H1 (cell line): ENCODE measurements at regions not wholly inside any gene's neighbourhood (a gene's known extent, or its start where the extent isn't known, plus 50 kb on each side); places are given as distances from the start of the nearest gene placed in this dataset.

Experiments
- CREB1 ChIP-seq: IDR thresholded peaks from 2 replicates; pipeline ENCODE4 v1.6.1; 2012; ENCODE audit warnings: inconsistent platforms
- E2F6 ChIP-seq: IDR thresholded peaks from 2 replicates; pipeline ENCODE4 v1.6.1; 2012; ENCODE audit warnings: inconsistent platforms
- KDM1A ChIP-seq: fragments of 200-600, 300-600 bp; sonication (generic); IDR thresholded peaks from 2 replicates; pipeline ENCODE4 v1.7.1; 2016; ENCODE audit warnings: mild to moderate bottlenecking, low read length, borderline replicate concordance
- SAP30 ChIP-seq: fragments of 300-600 bp; sonication (generic); IDR thresholded peaks from 2 replicates; pipeline ENCODE4 v1.7.1; 2012; ENCODE audit warnings: low read length, moderate library complexity, mild to moderate bottlenecking, inconsistent platforms; ENCODE audit not compliant: insufficient read depth, insufficient replicate concordance
- SIRT6 ChIP-seq: IDR thresholded peaks from one replicate; pipeline ENCODE4 v1.7.1; 2012; ENCODE audit warnings: low read length, inconsistent platforms
- SP4 ChIP-seq: IDR thresholded peaks from 2 replicates; pipeline ENCODE4 v1.6.1; 2012; ENCODE audit warnings: low read length, inconsistent platforms
- TF ChIP-seq, protein P1 (sequence below): fragments of 300-600 bp; sonication (generic); IDR thresholded peaks from 2 replicates; pipeline ENCODE4 v1.7.1; 2012; ENCODE audit warnings: low read length, moderate library complexity, mild to moderate bottlenecking, inconsistent platforms; ENCODE audit not compliant: insufficient replicate concordance
- TF ChIP-seq, protein P2 (sequence below): IDR thresholded peaks from 2 replicates; pipeline ENCODE4 v1.6.1; 2012; ENCODE audit warnings: inconsistent platforms
- TF ChIP-seq, protein P3 (sequence below), 3 experiments: IDR thresholded peaks; 1 replicate in 2 of 3; 2 replicates in 1 of 3; pipeline versions ENCODE4 v1.5.1 to v1.6.1; 2011; ENCODE audit warnings: low read length in 3 of 3, mild to moderate bottlenecking in 3 of 3, inconsistent platforms in 2 of 3, low read depth in 1 of 3, moderate library complexity in 1 of 3; ENCODE audit not compliant: insufficient read depth in 1 of 3; ENCODE audit errors: control extremely low read depth in 1 of 3

GRCh38 chr15:30816430-30816829, 87.3 kb upstream of the FAN1 start (continued):
- TF ChIP-seq, protein P1, sequence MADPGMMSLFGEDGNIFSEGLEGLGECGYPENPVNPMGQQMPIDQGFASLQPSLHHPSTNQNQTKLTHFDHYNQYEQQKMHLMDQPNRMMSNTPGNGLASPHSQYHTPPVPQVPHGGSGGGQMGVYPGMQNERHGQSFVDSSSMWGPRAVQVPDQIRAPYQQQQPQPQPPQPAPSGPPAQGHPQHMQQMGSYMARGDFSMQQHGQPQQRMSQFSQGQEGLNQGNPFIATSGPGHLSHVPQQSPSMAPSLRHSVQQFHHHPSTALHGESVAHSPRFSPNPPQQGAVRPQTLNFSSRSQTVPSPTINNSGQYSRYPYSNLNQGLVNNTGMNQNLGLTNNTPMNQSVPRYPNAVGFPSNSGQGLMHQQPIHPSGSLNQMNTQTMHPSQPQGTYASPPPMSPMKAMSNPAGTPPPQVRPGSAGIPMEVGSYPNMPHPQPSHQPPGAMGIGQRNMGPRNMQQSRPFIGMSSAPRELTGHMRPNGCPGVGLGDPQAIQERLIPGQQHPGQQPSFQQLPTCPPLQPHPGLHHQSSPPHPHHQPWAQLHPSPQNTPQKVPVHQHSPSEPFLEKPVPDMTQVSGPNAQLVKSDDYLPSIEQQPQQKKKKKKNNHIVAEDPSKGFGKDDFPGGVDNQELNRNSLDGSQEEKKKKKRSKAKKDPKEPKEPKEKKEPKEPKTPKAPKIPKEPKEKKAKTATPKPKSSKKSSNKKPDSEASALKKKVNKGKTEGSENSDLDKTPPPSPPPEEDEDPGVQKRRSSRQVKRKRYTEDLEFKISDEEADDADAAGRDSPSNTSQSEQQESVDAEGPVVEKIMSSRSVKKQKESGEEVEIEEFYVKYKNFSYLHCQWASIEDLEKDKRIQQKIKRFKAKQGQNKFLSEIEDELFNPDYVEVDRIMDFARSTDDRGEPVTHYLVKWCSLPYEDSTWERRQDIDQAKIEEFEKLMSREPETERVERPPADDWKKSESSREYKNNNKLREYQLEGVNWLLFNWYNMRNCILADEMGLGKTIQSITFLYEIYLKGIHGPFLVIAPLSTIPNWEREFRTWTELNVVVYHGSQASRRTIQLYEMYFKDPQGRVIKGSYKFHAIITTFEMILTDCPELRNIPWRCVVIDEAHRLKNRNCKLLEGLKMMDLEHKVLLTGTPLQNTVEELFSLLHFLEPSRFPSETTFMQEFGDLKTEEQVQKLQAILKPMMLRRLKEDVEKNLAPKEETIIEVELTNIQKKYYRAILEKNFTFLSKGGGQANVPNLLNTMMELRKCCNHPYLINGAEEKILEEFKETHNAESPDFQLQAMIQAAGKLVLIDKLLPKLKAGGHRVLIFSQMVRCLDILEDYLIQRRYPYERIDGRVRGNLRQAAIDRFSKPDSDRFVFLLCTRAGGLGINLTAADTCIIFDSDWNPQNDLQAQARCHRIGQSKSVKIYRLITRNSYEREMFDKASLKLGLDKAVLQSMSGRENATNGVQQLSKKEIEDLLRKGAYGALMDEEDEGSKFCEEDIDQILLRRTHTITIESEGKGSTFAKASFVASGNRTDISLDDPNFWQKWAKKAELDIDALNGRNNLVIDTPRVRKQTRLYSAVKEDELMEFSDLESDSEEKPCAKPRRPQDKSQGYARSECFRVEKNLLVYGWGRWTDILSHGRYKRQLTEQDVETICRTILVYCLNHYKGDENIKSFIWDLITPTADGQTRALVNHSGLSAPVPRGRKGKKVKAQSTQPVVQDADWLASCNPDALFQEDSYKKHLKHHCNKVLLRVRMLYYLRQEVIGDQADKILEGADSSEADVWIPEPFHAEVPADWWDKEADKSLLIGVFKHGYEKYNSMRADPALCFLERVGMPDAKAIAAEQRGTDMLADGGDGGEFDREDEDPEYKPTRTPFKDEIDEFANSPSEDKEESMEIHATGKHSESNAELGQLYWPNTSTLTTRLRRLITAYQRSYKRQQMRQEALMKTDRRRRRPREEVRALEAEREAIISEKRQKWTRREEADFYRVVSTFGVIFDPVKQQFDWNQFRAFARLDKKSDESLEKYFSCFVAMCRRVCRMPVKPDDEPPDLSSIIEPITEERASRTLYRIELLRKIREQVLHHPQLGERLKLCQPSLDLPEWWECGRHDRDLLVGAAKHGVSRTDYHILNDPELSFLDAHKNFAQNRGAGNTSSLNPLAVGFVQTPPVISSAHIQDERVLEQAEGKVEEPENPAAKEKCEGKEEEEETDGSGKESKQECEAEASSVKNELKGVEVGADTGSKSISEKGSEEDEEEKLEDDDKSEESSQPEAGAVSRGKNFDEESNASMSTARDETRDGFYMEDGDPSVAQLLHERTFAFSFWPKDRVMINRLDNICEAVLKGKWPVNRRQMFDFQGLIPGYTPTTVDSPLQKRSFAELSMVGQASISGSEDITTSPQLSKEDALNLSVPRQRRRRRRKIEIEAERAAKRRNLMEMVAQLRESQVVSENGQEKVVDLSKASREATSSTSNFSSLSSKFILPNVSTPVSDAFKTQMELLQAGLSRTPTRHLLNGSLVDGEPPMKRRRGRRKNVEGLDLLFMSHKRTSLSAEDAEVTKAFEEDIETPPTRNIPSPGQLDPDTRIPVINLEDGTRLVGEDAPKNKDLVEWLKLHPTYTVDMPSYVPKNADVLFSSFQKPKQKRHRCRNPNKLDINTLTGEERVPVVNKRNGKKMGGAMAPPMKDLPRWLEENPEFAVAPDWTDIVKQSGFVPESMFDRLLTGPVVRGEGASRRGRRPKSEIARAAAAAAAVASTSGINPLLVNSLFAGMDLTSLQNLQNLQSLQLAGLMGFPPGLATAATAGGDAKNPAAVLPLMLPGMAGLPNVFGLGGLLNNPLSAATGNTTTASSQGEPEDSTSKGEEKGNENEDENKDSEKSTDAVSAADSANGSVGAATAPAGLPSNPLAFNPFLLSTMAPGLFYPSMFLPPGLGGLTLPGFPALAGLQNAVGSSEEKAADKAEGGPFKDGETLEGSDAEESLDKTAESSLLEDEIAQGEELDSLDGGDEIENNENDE = no peak
- TF ChIP-seq, protein P2, sequence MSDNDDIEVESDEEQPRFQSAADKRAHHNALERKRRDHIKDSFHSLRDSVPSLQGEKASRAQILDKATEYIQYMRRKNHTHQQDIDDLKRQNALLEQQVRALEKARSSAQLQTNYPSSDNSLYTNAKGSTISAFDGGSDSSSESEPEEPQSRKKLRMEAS = no peak
- TF ChIP-seq KDM1A = no peak
- no peak for TF ChIP-seq SP4
- TF ChIP-seq CREB1 = no peak
- TF ChIP-seq SAP30 = no peak
- no peak for TF ChIP-seq E2F6
- TF ChIP-seq, protein P3, sequence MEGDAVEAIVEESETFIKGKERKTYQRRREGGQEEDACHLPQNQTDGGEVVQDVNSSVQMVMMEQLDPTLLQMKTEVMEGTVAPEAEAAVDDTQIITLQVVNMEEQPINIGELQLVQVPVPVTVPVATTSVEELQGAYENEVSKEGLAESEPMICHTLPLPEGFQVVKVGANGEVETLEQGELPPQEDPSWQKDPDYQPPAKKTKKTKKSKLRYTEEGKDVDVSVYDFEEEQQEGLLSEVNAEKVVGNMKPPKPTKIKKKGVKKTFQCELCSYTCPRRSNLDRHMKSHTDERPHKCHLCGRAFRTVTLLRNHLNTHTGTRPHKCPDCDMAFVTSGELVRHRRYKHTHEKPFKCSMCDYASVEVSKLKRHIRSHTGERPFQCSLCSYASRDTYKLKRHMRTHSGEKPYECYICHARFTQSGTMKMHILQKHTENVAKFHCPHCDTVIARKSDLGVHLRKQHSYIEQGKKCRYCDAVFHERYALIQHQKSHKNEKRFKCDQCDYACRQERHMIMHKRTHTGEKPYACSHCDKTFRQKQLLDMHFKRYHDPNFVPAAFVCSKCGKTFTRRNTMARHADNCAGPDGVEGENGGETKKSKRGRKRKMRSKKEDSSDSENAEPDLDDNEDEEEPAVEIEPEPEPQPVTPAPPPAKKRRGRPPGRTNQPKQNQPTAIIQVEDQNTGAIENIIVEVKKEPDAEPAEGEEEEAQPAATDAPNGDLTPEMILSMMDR (IDR thresholded peaks at IDR 0.05; ENCODE audit: control extremely low read depth in 1 of 3, insufficient read depth in 1 of 3, low read depth in 1 of 3, low read length in 3 of 3) = no peak
- no peak for TF ChIP-seq SIRT6
